Nephron (organoid): ENCODE measurements at regions not wholly inside any gene's neighbourhood (a gene's known extent, or its start where the extent isn't known, plus 50 kb on each side); places are given as distances from the start of the nearest gene placed in this dataset.

Experiments
- H3K27ac Mint-ChIP-seq, 3 experiments: 2 replicates each; pipeline ENCODE4 v1.8.0; 2020; ENCODE audit warnings: mixed read lengths in 3 of 3, mild to moderate bottlenecking in 2 of 3, moderate library complexity in 1 of 3
- H3K27me3 Mint-ChIP-seq: 2 replicates; pipeline ENCODE4 v1.8.0; 2021; ENCODE audit warnings: low read depth, mild to moderate bottlenecking, moderate library complexity, mixed read lengths
- H3K36me3 Mint-ChIP-seq: 2 replicates; pipeline ENCODE4 v1.8.0; 2020; ENCODE audit warnings: low read depth, mixed read lengths
- H3K4me1 Mint-ChIP-seq: 2 replicates; pipeline ENCODE4 v1.8.0; 2020; ENCODE audit warnings: mixed read lengths
- H3K4me3 Mint-ChIP-seq, 3 experiments: 2 replicates each; pipeline ENCODE4 v1.8.0; 2020; ENCODE audit warnings: mild to moderate bottlenecking in 3 of 3, mixed read lengths in 3 of 3, moderate library complexity in 2 of 3
- H3K9me3 Mint-ChIP-seq: 2 replicates; pipeline ENCODE4 v1.8.0; 2020; ENCODE audit warnings: mixed read lengths
- CTCF ChIP-seq, 3 experiments: fragments of 200-600 bp; sonication (generic); IDR thresholded peaks; one replicate each; pipeline ENCODE4 v1.5.0; 2021; ENCODE audit warnings: antibody characterized with exemption in 3 of 3; ENCODE audit not compliant: unreplicated experiment in 3 of 3

GRCh38 chr9:108043585-108043984, 554.0 kb upstream of the KLF4 start:
- H3K9me3 Mint-ChIP-seq = peaks cover 21% of the 10 kb centered on the region
- no peaks in the 10 kb centered on the region for H3K27me3 Mint-ChIP-seq
- H3K4me3 Mint-ChIP-seq = no peak overlapping the region
- TF ChIP-seq CTCF (IDR thresholded peaks at IDR 0.05; ENCODE audit: unreplicated experiment in 3 of 3) = no peak
- H3K4me1 Mint-ChIP-seq = no peaks in the 10 kb centered on the region
- no peak overlapping the region for H3K27ac Mint-ChIP-seq
- no peaks in the 10 kb centered on the region for H3K36me3 Mint-ChIP-seq

- peaks cover 1% of the 10 kb centered on the region for H3K4me1 Mint-ChIP-seq
Measured at GRCh38 chr9:108041551-108041950, 552.0 kb upstream of the KLF4 start.

GRCh38 chr9:108040783-108041182, 551.2 kb upstream of the KLF4 start:
- peaks cover 21% of the 10 kb centered on the region for H3K9me3 Mint-ChIP-seq
- no peak for TF ChIP-seq CTCF (IDR thresholded peaks at IDR 0.05; ENCODE audit: unreplicated experiment in 3 of 3)
- no peak overlapping the region for H3K4me3 Mint-ChIP-seq
- no peaks in the 10 kb centered on the region for H3K36me3 Mint-ChIP-seq
- H3K4me1 Mint-ChIP-seq = peaks cover 9% of the 10 kb centered on the region
- H3K27ac Mint-ChIP-seq = no peak overlapping the region
- H3K27me3 Mint-ChIP-seq = no peaks in the 10 kb centered on the region

More at GRCh38 chr9:108041551-108041950, 552.0 kb upstream of the KLF4 start:
- Mint-ChIP-seq H3K4me3 (no peak overlapping the region), H3K36me3 (no peaks in the 10 kb centered on the region), H3K9me3 (peaks cover 21% of the 10 kb centered on the region), H3K27me3 (no peaks in the 10 kb centered on the region), H3K27ac (no peak overlapping the region)
- TF ChIP-seq CTCF (IDR thresholded peaks at IDR 0.05; ENCODE audit: unreplicated experiment in 3 of 3) = no peak

DNA sequence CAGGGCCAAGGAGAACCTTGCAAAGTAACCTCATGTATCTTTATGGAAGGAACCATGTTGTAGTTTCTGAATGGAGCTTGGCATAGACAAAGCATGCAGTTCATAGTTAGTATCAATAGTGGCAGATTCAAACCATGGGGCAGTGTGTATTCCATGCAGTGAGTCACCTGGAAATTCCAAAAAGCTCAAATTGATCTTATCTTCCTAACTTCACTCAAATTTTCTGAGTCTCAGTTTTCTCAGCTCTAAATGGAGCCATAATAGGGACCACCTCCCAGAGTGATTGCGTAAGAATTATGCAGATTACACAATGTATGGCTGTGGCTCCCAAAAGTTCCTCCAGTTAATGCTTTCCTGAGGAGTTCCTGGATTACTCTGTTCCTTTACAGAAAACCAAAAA, 549.9 kb upstream of the KLF4 start:
- H3K36me3 Mint-ChIP-seq = no peaks in the 10 kb centered on the region
- H3K27ac Mint-ChIP-seq = no peak overlapping the region
- H3K27me3 Mint-ChIP-seq = no peaks in the 10 kb centered on the region
- H3K9me3 Mint-ChIP-seq = peaks cover 21% of the 10 kb centered on the region
- TF ChIP-seq CTCF (IDR thresholded peaks at IDR 0.05; ENCODE audit: unreplicated experiment in 3 of 3) = no peak
- no peak overlapping the region for H3K4me3 Mint-ChIP-seq
- H3K4me1 Mint-ChIP-seq = peaks cover 17% of the 10 kb centered on the region

DNA sequence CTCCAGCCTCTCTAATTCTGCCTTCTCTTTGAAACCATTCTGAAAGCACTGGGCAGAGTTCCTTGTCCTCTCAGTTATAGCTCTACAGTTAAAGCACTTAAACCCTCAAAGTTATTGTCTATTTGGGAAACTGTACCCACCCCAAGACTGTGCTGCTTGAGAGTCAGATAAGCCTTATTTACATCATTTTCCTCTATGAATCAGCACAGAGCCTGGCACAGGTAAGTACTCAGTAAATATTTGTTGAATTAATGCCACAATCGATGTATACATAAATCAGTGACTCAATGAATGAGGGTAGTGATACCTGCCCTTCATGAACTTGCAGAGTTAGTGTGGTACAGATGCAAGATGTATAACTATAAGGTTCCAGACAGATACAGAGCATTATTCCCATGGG, 549.4 kb upstream of the KLF4 start:
- H3K27ac Mint-ChIP-seq = no peak overlapping the region
- peaks cover 22% of the 10 kb centered on the region for H3K4me1 Mint-ChIP-seq
- no peak overlapping the region for H3K4me3 Mint-ChIP-seq
- H3K27me3 Mint-ChIP-seq = no peaks in the 10 kb centered on the region
- H3K9me3 Mint-ChIP-seq = peaks cover 16% of the 10 kb centered on the region
- TF ChIP-seq CTCF (IDR thresholded peaks at IDR 0.05; ENCODE audit: unreplicated experiment in 3 of 3) = no peak
- H3K36me3 Mint-ChIP-seq = no peaks in the 10 kb centered on the region

DNA sequence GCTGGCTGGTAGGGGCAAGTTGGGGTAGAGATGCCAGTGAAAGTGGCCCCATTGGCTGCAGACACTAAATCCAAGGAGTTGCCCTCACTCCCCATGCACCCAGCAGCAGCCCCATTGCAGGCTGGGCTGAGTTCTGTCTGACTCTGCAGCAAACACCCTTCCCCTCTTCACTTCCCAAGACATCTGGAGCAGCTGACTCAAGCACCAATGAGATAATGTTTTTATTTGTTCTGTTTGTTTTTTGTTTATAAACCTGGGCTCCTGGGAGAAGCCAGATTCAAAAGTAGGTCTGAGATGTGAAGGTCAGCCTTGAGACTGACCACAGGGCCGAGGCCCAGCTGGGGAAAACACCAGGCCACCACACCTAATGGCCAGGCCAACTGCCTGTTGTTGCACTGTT, 545.9 kb upstream of the KLF4 start:
- peaks cover 26% of the 10 kb centered on the region for H3K4me1 Mint-ChIP-seq
- TF ChIP-seq CTCF (IDR thresholded peaks at IDR 0.05; ENCODE audit: unreplicated experiment in 3 of 3) = no peak
- H3K4me3 Mint-ChIP-seq = no peak overlapping the region
- H3K27ac Mint-ChIP-seq = peak overlapping the region in 2 of 3 experiments; percentile 35 to 79
- no peaks in the 10 kb centered on the region for H3K27me3 Mint-ChIP-seq
- peaks cover 5% of the 10 kb centered on the region for H3K36me3 Mint-ChIP-seq
- H3K9me3 Mint-ChIP-seq = peaks cover 19% of the 10 kb centered on the region
